Osteocyte (in vitro differentiated cells): ENCODE measurements at regions not wholly inside any gene's neighbourhood (a gene's known extent, or its start where the extent isn't known, plus 50 kb on each side); places are given as distances from the start of the nearest gene placed in this dataset.
"Not testable (repeated sequence)": the region's sequence is repeated elsewhere in the genome, so short reads cannot be mapped to it uniquely, and the experiment has no call there.

Experiments
- DNase-seq: peaks from one replicate; pipeline ENCODE4 v3.0.0; 2021; ENCODE audit warnings: mixed read lengths; ENCODE audit not compliant: unreplicated experiment; ENCODE audit errors: extremely low spot score
- H3K27ac Mint-ChIP-seq: one replicate; pipeline ENCODE4 v1.8.0; 2021; ENCODE audit warnings: mild to moderate bottlenecking, mixed read lengths; ENCODE audit not compliant: unreplicated experiment
- H3K27me3 Mint-ChIP-seq: one replicate; pipeline ENCODE4 v1.8.0; 2021; ENCODE audit warnings: mixed read lengths; ENCODE audit not compliant: unreplicated experiment
- H3K36me3 Mint-ChIP-seq: one replicate; pipeline ENCODE4 v1.8.0; 2021; ENCODE audit warnings: mixed read lengths; ENCODE audit not compliant: unreplicated experiment
- H3K4me1 Mint-ChIP-seq: one replicate; pipeline ENCODE4 v1.8.0; 2021; ENCODE audit warnings: mixed read lengths; ENCODE audit not compliant: unreplicated experiment
- H3K4me3 Mint-ChIP-seq: one replicate; pipeline ENCODE4 v1.8.0; 2021; ENCODE audit warnings: mild to moderate bottlenecking, moderate library complexity, mixed read lengths; ENCODE audit not compliant: unreplicated experiment
- H3K9me3 Mint-ChIP-seq: one replicate; pipeline ENCODE4 v1.8.0; 2021; ENCODE audit warnings: mixed read lengths; ENCODE audit not compliant: unreplicated experiment
- CTCF ChIP-seq: fragments of 200-600 bp; sonication (generic); IDR thresholded peaks from 2 replicates; pipeline ENCODE4 v1.5.0; 2021; ENCODE audit warnings: antibody characterized with exemption, mild to moderate bottlenecking, moderate library complexity

- no peak for TF ChIP-seq CTCF
- peaks cover 10% of the 10 kb centered on the region for H3K4me1 Mint-ChIP-seq
- no peak for DNase-seq
- no peaks in the 10 kb centered on the region for H3K36me3 Mint-ChIP-seq
- H3K9me3 Mint-ChIP-seq, result no peaks in the 10 kb centered on the region
- no peak overlapping the region for H3K4me3 Mint-ChIP-seq
- H3K27ac Mint-ChIP-seq, result no peak overlapping the region
- H3K27me3 Mint-ChIP-seq, result no peaks in the 10 kb centered on the region
These were observed 332.1 kb downstream of the CRPPA start for GRCh38 chr7:16089191-16089590.

DNA sequence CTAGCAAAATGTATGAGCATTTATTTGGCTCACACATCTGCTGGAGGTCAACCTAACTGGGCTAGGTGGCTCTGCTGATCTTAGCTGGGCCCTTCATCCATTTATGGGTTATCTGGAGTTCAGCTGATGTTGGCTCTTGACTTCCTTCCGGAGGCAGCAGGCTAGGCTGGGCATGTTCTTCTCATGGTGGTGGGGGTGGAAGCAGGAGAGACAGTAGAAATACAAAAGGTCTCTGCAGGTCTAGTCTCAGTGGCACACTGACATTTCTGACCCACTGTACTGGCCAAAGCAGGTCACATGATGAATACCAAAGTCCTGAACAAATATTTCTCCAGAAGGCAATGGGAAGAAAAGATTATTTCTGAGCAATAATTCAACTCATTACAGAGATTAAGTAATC lies 334.6 kb downstream of the CRPPA start:
- TF ChIP-seq CTCF, result no peak
- H3K9me3 Mint-ChIP-seq, result no peaks in the 10 kb centered on the region
- no peak for DNase-seq
- H3K27ac Mint-ChIP-seq, result no peak overlapping the region
- peaks cover 12% of the 10 kb centered on the region for H3K4me1 Mint-ChIP-seq
- no peaks in the 10 kb centered on the region for H3K27me3 Mint-ChIP-seq
- H3K4me3 Mint-ChIP-seq, result no peak overlapping the region
- H3K36me3 Mint-ChIP-seq, result no peaks in the 10 kb centered on the region

DNA sequence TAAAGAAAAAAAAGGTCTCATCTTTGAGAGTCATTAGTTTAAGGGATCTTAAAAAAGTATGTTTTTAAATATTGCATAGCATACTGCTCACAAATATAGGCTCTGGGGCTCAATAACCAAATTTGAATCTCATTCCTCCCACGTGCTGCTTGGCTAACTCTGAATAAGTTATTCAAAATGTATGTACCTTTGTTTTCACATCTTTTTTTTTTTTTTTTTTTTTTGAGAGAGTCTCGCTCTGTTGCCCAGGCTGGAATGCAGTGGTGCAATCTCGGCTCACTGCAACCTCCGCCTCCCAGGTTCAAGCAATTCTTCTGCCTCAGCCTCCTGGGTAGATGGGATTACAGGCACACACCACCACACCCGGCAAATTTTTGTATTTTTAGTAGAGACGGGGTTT lies 335.6 kb downstream of the CRPPA start:
- H3K36me3 Mint-ChIP-seq, H3K4me3 Mint-ChIP-seq, DNase-seq, H3K9me3 Mint-ChIP-seq, H3K4me1 Mint-ChIP-seq, H3K27me3 Mint-ChIP-seq, H3K27ac Mint-ChIP-seq: not testable (repeated sequence)

- DNase-seq, result no peak
- no peaks in the 10 kb centered on the region for H3K9me3 Mint-ChIP-seq
- H3K4me3 Mint-ChIP-seq, result no peak overlapping the region
- no peak overlapping the region for H3K27ac Mint-ChIP-seq
- no peaks in the 10 kb centered on the region for H3K27me3 Mint-ChIP-seq
- TF ChIP-seq CTCF, result no peak
- H3K36me3 Mint-ChIP-seq, result no peaks in the 10 kb centered on the region
- peaks cover 8% of the 10 kb centered on the region for H3K4me1 Mint-ChIP-seq
These were observed 336.5 kb downstream of the CRPPA start for GRCh38 chr7:16084875-16085274.

DNA sequence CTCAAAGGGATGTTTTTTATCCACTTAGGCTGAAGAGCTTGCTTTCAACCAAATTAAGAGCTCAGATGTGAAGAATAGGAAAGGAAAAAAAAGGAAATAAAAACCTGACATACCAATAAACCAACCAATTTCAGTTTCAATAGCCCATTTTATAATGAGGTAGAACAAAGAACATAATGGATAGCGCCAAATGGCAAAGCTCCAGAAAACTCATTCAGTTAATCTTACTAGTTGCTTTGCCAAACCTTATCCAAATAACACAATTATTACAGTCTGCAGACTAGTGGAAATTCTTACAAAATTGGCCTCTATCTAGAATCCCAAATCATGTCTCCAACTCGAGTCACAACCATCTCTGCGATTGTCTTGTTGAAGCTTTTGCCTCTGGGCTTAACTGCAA lies 337.0 kb downstream of the CRPPA start:
- DNase-seq, result no peak
- Mint-ChIP-seq H3K27me3 (no peaks in the 10 kb centered on the region), H3K27ac (no peak overlapping the region), H3K4me1 (peaks cover 8% of the 10 kb centered on the region), H3K36me3 (no peaks in the 10 kb centered on the region), H3K4me3 (no peak overlapping the region), H3K9me3 (no peaks in the 10 kb centered on the region)
- TF ChIP-seq CTCF, result no peak

DNA sequence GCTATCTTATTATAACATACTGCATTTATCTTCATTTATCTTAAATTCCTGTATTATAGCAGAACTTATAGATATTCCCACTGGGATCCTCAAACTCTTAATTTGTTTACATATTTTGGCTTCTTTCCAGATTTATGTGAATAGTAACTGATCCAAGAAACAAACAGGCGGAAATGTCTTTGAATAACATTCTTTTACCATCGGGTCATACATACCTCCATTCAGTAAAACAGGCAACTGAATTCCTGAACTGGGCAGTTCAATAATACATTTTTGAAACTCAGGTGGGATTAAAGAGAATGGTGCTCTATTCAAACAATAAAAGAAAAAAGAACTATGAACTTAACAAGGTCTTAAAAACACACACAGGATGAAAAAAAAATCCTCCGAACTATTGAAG lies 337.4 kb downstream of the CRPPA start:
- Mint-ChIP-seq H3K4me3 (no peak overlapping the region), H3K4me1 (peaks cover 8% of the 10 kb centered on the region), H3K27me3 (no peaks in the 10 kb centered on the region), H3K27ac (no peak overlapping the region), H3K36me3 (no peaks in the 10 kb centered on the region), H3K9me3 (no peaks in the 10 kb centered on the region)
- DNase-seq, result no peak
- no peak for TF ChIP-seq CTCF
